22Rv1 (cell line): ENCODE measurements at regions not wholly inside any gene's neighbourhood (a gene's known extent, or its start where the extent isn't known, plus 50 kb on each side); places are given as distances from the start of the nearest gene placed in this dataset.

Source experiments
- H3K27ac ChIP-seq: fragments of 450-650 bp; 2 replicates; pipeline ENCODE4 v1.5.1; 2017
- CTCF ChIP-seq: fragments of 450-650 bp; IDR thresholded peaks from 2 replicates; pipeline ENCODE4 v1.5.1; 2017; ENCODE audit warnings: mild to moderate bottlenecking
- ZFX ChIP-seq: fragments of 450-650 bp; IDR thresholded peaks from 2 replicates; pipeline ENCODE4 v1.6.1; 2017; ENCODE audit warnings: antibody characterized with exemption, borderline replicate concordance

GRCh38 chr20:16904751-16905150, 156.6 kb downstream of the OTOR start:
- no peak overlapping the region for H3K27ac ChIP-seq
- TF ChIP-seq CTCF (no peak), ZFX (no peak)

GRCh38 chr20:16914277-16914676, 166.1 kb downstream of the OTOR start:
- TF ChIP-seq CTCF (no peak), ZFX (no peak)
- H3K27ac ChIP-seq = no peak overlapping the region

- TF ChIP-seq CTCF = no peak
- TF ChIP-seq ZFX = no peak
- no peak overlapping the region for H3K27ac ChIP-seq
These were observed 168.0 kb downstream of the OTOR start for GRCh38 chr20:16916165-16916564.

- TF ChIP-seq ZFX (no peak), CTCF (no peak)
- no peak overlapping the region for H3K27ac ChIP-seq
These were observed 169.5 kb downstream of the OTOR start for GRCh38 chr20:16917636-16918035.

GRCh38 chr20:16918366-16918765, 170.2 kb downstream of the OTOR start:
- TF ChIP-seq CTCF (no peak), ZFX (no peak)
- no peak overlapping the region for H3K27ac ChIP-seq

GRCh38 chr20:16919841-16920240, 171.7 kb downstream of the OTOR start:
- TF ChIP-seq ZFX = no peak
- TF ChIP-seq CTCF = no peak
- no peak overlapping the region for H3K27ac ChIP-seq

- TF ChIP-seq ZFX (no peak), CTCF (no peak)
- no peak overlapping the region for H3K27ac ChIP-seq
These were observed 174.7 kb downstream of the OTOR start for GRCh38 chr20:16922834-16923233.
